Anterior cingulate cortex (tissue), 58 donors: ENCODE measurements at regions not wholly inside any gene's neighbourhood (a gene's known extent, or its start where the extent isn't known, plus 50 kb on each side); places are given as distances from the start of the nearest gene placed in this dataset.

Experiments
- DNase-seq, 58 donors: peaks; one replicate each; lab custom pipeline; 2025; lab: John Stamatoyannopoulos, UW

- no peak for DNase-seq
Measured at GRCh38 chr6:24987446-24988115, 51.8 kb upstream of the RIPOR2 start.

- DNase-seq, result no peak
Measured at GRCh38 chr6:24988562-24988961, 52.8 kb upstream of the RIPOR2 start.

- no peak for DNase-seq
Measured at GRCh38 chr6:24990236-24990845, 54.6 kb upstream of the RIPOR2 start.

- no peak for DNase-seq
Measured at GRCh38 chr6:24990944-24991809, 55.4 kb upstream of the RIPOR2 start.

GRCh38 chr6:24991810-24992467 lies 56.2 kb upstream of the RIPOR2 start:
- DNase-seq, result peak in 3 of 58 donors; percentile 0 to 3 (median 3)

GRCh38 chr6:24994812-24995211 lies 59.1 kb upstream of the RIPOR2 start:
- DNase-seq, result no peak

- peak in 1 of 58 donors; percentile 1 for DNase-seq
Measured at GRCh38 chr6:24995270-24995669, 59.5 kb upstream of the RIPOR2 start.

- no peak for DNase-seq
Measured at GRCh38 chr6:24996269-24996836, 60.6 kb upstream of the RIPOR2 start.

- DNase-seq, result no peak
Measured at GRCh38 chr6:24997231-24997630, 61.5 kb upstream of the RIPOR2 start.

GRCh38 chr6:24997905-24998304 lies 62.1 kb upstream of the RIPOR2 start:
- DNase-seq, result no peak

GRCh38 chr6:25002326-25003091 lies 66.7 kb upstream of the RIPOR2 start:
- DNase-seq, result no peak

GRCh38 chr6:25004357-25004756 lies 68.6 kb upstream of the RIPOR2 start:
- no peak for DNase-seq

GRCh38 chr6:25005010-25005409 lies 69.2 kb upstream of the RIPOR2 start:
- no peak for DNase-seq

GRCh38 chr6:25006075-25006474 lies 70.3 kb upstream of the RIPOR2 start:
- DNase-seq, result no peak

GRCh38 chr6:25006565-25007001 lies 70.8 kb upstream of the RIPOR2 start:
- DNase-seq, result peak in 38 of 58 donors; percentile 5 to 62 (median 24)

GRCh38 chr6:25007269-25007699 lies 71.5 kb upstream of the RIPOR2 start:
- DNase-seq, result no peak

- DNase-seq, result no peak
Measured at GRCh38 chr6:25008707-25009392, 73.1 kb upstream of the RIPOR2 start.

GRCh38 chr6:25009393-25009710 lies 73.6 kb upstream of the RIPOR2 start:
- DNase-seq, result no peak

- no peak for DNase-seq
Measured at GRCh38 chr6:25010176-25010575, 74.4 kb upstream of the RIPOR2 start.
